Activated T-helper 17 cell treated with anti-CD3 and anti-CD28 coated beads, Interleukin-2, amount 50 U/mL, for 72 hours (primary cell): ENCODE measurements at regions not wholly inside any gene's neighbourhood (a gene's known extent, or its start where the extent isn't known, plus 50 kb on each side); places are given as distances from the start of the nearest gene placed in this dataset.
"Not testable (repeated sequence)": the region's sequence is repeated elsewhere in the genome, so short reads cannot be mapped to it uniquely, and the experiment has no call there.

Source experiments
- ATAC-seq: fragments of 150-1000 bp; cut with Tn5 transposase; replicated peaks from 2 replicates; pipeline ENCODE4 v1.10.0; 2021; ENCODE audit warnings: mild to moderate bottlenecking, moderate library complexity
- H3K27ac Mint-ChIP-seq: one replicate; pipeline ENCODE4 v1.8.0; 2022; ENCODE audit warnings: mixed read lengths
- H3K27me3 Mint-ChIP-seq: one replicate; pipeline ENCODE4 v1.8.0; 2022; ENCODE audit warnings: mixed read lengths
- H3K36me3 Mint-ChIP-seq: one replicate; pipeline ENCODE4 v1.8.0; 2022; ENCODE audit warnings: low read depth, mild to moderate bottlenecking, mixed read lengths
- H3K4me1 Mint-ChIP-seq: one replicate; pipeline ENCODE4 v1.8.0; 2022; ENCODE audit warnings: mixed read lengths
- H3K4me3 Mint-ChIP-seq: one replicate; pipeline ENCODE4 v1.8.0; 2022; ENCODE audit warnings: mild to moderate bottlenecking, mixed read lengths
- H3K9me3 Mint-ChIP-seq: one replicate; pipeline ENCODE4 v1.8.0; 2022; ENCODE audit warnings: mixed read lengths

DNA sequence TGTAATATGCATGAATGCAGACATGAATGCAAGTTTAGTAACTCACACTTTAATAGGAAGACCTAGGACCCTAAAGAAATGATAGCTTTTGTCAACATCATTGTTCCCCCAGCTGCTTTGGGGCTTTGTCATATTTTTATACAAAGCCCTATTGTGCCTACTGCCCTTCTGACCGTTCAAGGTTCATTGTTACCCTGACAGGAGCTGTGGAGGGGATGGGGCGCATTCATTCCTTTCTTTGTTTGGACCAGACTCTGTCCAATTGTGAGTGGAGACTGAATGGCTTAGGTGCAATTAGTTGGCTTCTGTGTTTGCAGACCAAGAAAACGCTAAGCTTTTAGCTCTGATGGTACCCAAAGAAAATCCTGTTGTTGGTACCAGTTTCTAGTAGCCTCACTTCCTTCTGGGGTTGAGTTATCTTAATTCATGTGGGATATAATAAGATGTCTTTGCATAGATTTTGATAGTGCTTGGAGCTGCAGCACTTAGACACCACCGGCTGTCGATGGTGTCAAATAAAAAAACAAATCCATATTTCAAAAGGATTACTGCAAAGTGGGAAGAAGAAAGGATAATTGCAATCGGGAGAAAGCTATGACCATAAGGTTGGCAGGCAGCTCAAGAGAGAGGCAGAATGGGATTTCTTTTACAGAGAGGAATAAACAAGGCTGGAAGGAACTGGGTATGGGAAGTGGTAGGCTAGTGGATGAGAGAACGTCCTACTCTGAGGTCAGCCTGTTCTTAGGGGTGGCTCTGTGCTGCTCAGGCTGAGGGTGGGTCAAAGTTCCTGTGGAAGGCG lies 133.9 kb upstream of the TMTC4 start:
- H3K4me1 Mint-ChIP-seq, result no peaks in the 10 kb centered on the region
- ATAC-seq, result no peak
- no peaks in the 10 kb centered on the region for H3K9me3 Mint-ChIP-seq
- H3K36me3 Mint-ChIP-seq, result no peaks in the 10 kb centered on the region
- no peak overlapping the region for H3K4me3 Mint-ChIP-seq
- peaks cover 36% of the 10 kb centered on the region for H3K27me3 Mint-ChIP-seq
- H3K27ac Mint-ChIP-seq, result no peak overlapping the region

DNA sequence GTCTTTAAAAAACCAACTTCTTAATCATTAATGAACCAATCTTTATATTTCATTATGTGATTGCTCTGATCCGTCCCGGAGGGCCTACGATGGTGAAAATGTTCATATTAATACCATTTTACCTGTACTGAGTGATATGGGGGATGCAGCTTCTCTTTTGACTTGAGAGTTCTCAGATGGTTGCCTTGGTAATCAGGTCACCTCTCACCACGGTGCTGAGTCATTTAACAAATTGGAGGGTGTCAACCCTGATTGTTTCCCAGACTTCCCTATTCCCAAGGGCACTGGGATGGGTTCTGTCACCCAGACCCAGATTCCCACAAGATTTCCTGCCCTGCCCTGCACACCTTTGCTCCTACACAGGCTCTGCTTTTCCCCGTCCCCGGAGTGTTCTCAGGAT lies 128.5 kb upstream of the TMTC4 start:
- Mint-ChIP-seq H3K27ac (no peak overlapping the region), H3K9me3 (no peaks in the 10 kb centered on the region), H3K36me3 (no peaks in the 10 kb centered on the region), H3K27me3 (peaks cover 24% of the 10 kb centered on the region), H3K4me1 (no peaks in the 10 kb centered on the region), H3K4me3 (no peak overlapping the region)
- ATAC-seq, result no peak

DNA sequence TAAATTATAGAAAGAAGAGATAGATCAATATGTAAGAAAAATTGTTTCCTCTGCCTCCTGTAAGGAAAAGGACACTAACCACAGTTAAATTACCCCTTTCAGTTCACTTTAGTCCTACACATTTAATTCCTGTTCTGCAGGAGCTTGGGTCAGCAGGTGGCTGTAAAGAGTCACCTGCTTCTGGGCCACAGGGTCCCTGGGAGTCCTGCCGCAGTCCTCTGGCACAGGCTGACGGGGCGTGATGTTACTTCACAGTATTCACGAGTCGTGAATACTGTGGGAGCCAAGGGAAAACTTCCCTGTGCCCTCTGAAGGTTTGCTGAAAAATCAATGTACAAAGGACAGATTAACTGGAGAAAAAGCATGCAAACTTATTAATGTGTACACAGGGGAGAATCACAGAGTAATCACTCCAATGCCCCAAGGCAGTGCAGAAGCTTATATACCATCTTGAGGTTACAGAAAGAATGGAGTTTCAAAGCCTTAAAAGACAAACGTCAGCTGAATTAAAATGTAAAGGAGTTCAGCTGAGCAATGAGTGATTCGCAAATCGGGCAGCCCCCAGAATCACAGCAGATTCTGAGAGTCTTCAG lies 125.8 kb upstream of the TMTC4 start:
- H3K4me3 Mint-ChIP-seq, result no peak overlapping the region
- ATAC-seq, result no peak
- peaks cover 11% of the 10 kb centered on the region for H3K27me3 Mint-ChIP-seq
- no peak overlapping the region for H3K27ac Mint-ChIP-seq
- H3K9me3 Mint-ChIP-seq, result peaks cover 9% of the 10 kb centered on the region
- no peaks in the 10 kb centered on the region for H3K36me3 Mint-ChIP-seq
- no peaks in the 10 kb centered on the region for H3K4me1 Mint-ChIP-seq

DNA sequence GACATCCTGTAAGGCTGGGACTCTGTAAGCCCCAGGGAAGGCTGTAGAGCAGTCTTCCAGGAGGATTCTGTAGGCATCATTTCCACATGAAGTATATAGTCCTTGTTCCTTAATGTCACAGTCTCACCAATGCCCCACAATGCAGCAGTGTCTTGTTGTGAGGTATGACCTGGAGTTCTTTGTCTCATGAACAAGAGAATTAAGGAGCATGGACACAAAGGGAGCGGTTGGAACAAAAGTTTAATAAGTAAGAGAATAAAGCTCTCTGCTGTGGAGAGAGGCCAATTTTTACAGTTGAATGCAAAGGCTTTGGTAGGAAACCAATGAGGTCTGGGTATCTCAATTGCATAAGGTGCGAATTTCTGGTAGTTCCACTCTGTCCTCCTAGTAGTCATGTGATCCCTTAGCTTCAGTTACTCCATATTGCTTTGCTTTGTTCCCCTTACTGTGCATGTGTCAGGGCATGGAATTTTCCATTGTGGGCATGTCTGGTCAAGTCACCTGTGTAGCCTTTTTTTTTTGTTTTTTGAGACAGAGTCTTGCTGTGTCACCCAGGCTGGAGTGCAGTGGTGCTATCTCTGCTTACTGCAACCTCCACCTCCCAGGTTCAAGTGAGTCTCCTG lies 124.3 kb upstream of the TMTC4 start:
- no peaks in the 10 kb centered on the region for H3K36me3 Mint-ChIP-seq
- H3K27ac Mint-ChIP-seq, result no peak overlapping the region
- H3K9me3 Mint-ChIP-seq, result peaks cover 9% of the 10 kb centered on the region
- peaks cover 11% of the 10 kb centered on the region for H3K27me3 Mint-ChIP-seq
- no peak overlapping the region for H3K4me3 Mint-ChIP-seq
- no peaks in the 10 kb centered on the region for H3K4me1 Mint-ChIP-seq
- ATAC-seq, result no peak

DNA sequence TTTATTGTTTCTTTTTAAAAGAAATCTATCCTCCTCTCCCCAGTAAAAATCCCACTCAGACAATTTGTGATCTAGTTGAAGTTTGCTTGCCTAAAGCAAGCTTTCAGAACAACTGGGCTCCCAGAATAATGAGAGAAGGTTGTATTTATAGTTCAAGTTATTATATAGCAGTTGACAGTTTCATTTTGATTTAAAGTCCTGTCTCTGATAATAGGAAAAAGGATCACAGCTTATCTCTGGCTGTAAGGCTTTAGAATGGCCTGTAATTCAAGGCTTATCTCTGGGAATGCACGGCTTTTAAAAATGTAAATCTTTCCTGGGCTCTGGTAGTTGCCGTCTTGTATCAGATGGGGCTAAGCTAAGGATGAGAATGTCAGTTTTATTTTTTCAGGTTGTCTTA lies 123.3 kb upstream of the TMTC4 start:
- peaks cover 14% of the 10 kb centered on the region for H3K27me3 Mint-ChIP-seq
- H3K9me3 Mint-ChIP-seq, result peaks cover 9% of the 10 kb centered on the region
- ATAC-seq, result no peak
- no peaks in the 10 kb centered on the region for H3K36me3 Mint-ChIP-seq
- no peak overlapping the region for H3K27ac Mint-ChIP-seq
- H3K4me3 Mint-ChIP-seq, result no peak overlapping the region
- no peaks in the 10 kb centered on the region for H3K4me1 Mint-ChIP-seq

DNA sequence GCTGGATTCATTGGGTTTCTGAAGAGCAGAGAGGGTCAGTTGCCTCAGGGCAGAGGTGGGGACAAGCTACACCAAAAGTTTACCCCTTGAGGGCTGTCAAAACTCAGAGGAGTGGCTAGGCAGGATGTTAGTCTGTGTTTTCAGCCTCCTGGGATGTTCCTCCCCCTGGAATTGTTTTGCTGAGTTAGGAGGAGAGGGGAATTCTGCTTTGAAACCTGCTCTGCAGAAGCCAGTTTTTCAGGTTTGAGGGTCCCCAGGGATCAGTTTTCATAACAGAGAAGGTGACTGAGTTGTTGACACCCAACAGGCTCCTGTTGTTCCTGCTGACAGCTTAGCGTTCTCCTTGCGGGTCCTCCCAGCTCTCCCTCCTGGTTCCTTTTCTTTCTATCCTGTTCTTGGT lies 121.9 kb upstream of the TMTC4 start:
- peaks cover 18% of the 10 kb centered on the region for H3K27me3 Mint-ChIP-seq
- H3K4me3 Mint-ChIP-seq, result no peak overlapping the region
- ATAC-seq, result no peak
- no peaks in the 10 kb centered on the region for H3K4me1 Mint-ChIP-seq
- H3K27ac Mint-ChIP-seq, result no peak overlapping the region
- no peaks in the 10 kb centered on the region for H3K36me3 Mint-ChIP-seq
- H3K9me3 Mint-ChIP-seq, result peaks cover 12% of the 10 kb centered on the region

DNA sequence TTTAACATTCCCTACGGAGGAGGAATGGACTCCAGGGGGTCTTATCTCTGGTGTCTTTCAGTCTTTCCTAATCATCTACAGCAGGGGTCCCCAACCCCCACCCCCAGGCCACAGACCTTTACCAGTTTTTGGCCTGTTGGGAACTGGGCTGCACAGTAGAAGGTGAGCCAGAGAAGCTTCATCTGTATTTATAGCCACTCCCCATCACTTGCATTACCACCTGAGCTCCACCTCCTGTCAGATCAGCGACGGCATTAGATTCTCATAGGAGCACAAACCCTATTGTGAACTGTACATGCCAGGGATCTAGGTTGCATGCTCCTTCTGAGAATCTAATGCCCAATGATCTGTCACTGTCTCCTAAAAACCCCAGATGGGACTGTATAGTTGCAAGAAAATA lies 120.0 kb upstream of the TMTC4 start:
- no peak for ATAC-seq
- H3K27ac Mint-ChIP-seq, result no peak overlapping the region
- H3K4me3 Mint-ChIP-seq, result no peak overlapping the region
- no peaks in the 10 kb centered on the region for H3K4me1 Mint-ChIP-seq
- H3K36me3 Mint-ChIP-seq, result no peaks in the 10 kb centered on the region
- peaks cover 12% of the 10 kb centered on the region for H3K9me3 Mint-ChIP-seq
- peaks cover 22% of the 10 kb centered on the region for H3K27me3 Mint-ChIP-seq

DNA sequence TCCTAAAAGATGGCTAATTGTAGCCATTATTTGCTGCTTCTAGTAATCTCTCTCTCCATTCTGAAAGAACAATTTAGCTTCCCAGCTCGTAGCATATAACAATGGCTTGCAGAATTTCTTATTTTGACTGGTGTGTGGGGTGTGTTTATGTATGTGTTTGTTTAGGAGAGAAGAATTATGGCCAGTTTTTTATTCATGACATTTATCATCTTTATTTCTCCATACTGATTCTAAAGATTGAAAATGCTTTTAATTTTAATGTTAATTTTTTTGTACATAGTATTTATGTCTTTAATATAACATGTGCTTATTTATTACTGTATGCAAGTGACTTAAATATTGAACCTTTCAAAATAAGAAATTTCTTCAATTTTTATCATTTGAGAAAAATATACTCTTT lies 115.8 kb upstream of the TMTC4 start:
- Mint-ChIP-seq H3K27ac (no peak overlapping the region), H3K4me3 (no peak overlapping the region), H3K36me3 (no peaks in the 10 kb centered on the region), H3K27me3 (peaks cover 38% of the 10 kb centered on the region), H3K4me1 (no peaks in the 10 kb centered on the region), H3K9me3 (peaks cover 8% of the 10 kb centered on the region)
- ATAC-seq, result no peak

DNA sequence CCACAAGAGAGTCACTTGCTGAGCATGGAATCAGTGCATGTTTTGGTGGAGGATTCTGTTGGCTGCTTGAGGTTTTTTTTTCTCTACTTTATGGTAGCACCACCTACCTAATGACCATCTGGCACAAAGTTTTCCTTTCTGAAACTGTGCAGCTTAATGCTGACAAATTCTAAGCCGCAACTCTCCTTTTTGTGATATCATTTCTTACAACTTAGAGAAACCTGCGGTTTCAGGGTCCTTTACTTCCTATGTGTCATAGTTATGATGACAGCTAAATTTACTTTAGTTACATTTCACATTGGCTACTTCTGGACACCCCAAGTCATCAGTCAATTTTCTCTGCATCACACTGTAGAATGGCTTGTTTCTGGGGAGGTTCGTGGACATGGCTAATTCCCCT lies 115.4 kb upstream of the TMTC4 start:
- H3K36me3 Mint-ChIP-seq, result no peaks in the 10 kb centered on the region
- peaks cover 8% of the 10 kb centered on the region for H3K9me3 Mint-ChIP-seq
- no peak overlapping the region for H3K27ac Mint-ChIP-seq
- ATAC-seq, result peak; percentile 62
- no peak overlapping the region for H3K4me3 Mint-ChIP-seq
- peaks cover 38% of the 10 kb centered on the region for H3K27me3 Mint-ChIP-seq
- H3K4me1 Mint-ChIP-seq, result no peaks in the 10 kb centered on the region

DNA sequence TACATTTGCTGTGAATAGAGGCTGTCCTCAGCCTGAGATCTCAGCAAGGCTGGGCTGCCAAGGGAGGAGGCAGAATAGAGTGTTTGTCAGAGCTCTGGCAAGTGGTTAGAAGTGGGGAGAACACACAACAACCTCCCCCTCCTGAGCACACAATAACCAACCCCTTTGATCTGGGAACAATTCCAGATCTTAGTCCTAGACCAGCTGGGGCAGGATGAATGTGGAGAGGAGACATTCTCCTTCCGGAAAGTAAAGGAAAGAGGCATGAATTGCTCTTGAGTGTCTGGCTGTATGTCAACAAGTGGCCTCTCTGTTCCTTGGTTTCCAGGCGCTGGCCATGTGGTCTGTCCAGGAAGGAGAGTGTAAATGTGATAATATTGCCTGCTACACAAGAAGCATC lies 114.9 kb upstream of the TMTC4 start:
- Mint-ChIP-seq H3K36me3 (no peaks in the 10 kb centered on the region), H3K4me1 (no peaks in the 10 kb centered on the region), H3K4me3 (no peak overlapping the region), H3K27ac (no peak overlapping the region), H3K27me3 (peaks cover 38% of the 10 kb centered on the region), H3K9me3 (peaks cover 8% of the 10 kb centered on the region)
- no peak for ATAC-seq

DNA sequence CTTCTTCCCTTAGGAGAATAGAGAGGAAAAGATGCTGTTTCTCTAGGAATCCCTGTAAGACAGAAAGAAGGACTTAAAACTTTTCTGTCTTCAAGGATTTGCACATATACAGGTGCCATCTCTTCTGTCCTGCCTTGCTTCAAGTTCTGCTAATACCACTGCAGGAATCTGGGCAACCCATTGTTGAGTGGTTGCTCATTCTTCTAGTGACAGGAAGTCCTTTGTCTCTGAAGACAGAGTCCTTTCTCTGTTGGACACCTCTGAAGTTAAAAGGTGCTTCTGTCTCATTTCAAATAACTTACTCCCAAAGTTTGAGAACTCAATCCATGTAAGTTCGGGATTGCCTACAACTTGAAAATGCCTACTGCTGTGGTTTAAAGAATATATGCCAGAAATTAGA lies 114.4 kb upstream of the TMTC4 start:
- no peaks in the 10 kb centered on the region for H3K4me1 Mint-ChIP-seq
- no peak overlapping the region for H3K4me3 Mint-ChIP-seq
- H3K27ac Mint-ChIP-seq, result no peak overlapping the region
- H3K9me3 Mint-ChIP-seq, result peaks cover 8% of the 10 kb centered on the region
- H3K36me3 Mint-ChIP-seq, result no peaks in the 10 kb centered on the region
- no peak for ATAC-seq
- H3K27me3 Mint-ChIP-seq, result peaks cover 41% of the 10 kb centered on the region

DNA sequence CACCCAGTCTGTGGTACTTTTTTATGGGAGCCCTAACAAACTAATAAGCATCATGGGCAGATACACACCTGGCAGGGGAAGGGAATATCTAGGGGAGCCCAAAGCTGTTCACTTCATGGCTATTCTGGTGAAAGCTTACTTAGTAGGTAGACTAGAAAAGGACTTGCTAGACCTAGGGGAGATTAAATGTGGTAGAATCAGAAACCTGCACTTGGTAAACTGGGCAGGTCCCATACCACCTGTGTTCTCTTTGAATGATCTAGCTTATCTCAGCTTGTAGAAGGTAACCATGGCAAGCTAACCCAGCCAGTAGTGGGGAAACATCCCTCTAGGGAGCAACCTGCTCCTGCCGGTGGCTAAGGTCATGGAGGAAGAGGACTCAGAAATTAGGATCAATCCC lies 113.9 kb upstream of the TMTC4 start:
- H3K9me3 Mint-ChIP-seq, result peaks cover 8% of the 10 kb centered on the region

DNA sequence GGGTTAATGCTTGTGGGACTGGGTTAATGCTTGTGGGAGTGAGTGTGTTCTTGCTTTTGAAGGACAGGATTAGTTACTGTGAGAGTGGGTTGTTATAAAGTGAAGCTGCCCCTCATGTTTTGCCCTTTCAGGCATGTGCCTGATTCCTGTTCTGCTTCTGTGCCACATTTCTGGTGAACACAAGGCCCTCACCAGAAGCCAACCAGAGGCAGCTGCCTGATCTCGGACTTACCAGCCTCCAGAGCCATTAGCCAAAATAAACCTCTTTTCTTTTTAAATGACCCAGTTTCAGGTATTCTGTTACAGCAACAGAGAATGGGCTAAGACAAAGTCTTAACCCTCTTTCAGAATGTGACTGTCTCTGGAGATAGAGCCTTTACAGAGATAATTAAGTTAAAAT lies 113.3 kb upstream of the TMTC4 start:
- ATAC-seq, result no peak
- no peaks in the 10 kb centered on the region for H3K36me3 Mint-ChIP-seq
- peaks cover 8% of the 10 kb centered on the region for H3K9me3 Mint-ChIP-seq
- no peak overlapping the region for H3K27ac Mint-ChIP-seq
- peaks cover 35% of the 10 kb centered on the region for H3K27me3 Mint-ChIP-seq
- H3K4me3 Mint-ChIP-seq, result no peak overlapping the region
- no peaks in the 10 kb centered on the region for H3K4me1 Mint-ChIP-seq

More for the DNA sequence above, 113.9 kb upstream of the TMTC4 start:
- Mint-ChIP-seq H3K4me1 (no peaks in the 10 kb centered on the region), H3K27ac (no peak overlapping the region), H3K36me3 (no peaks in the 10 kb centered on the region), H3K4me3 (no peak overlapping the region), H3K27me3 (peaks cover 38% of the 10 kb centered on the region)
- ATAC-seq, result no peak

DNA sequence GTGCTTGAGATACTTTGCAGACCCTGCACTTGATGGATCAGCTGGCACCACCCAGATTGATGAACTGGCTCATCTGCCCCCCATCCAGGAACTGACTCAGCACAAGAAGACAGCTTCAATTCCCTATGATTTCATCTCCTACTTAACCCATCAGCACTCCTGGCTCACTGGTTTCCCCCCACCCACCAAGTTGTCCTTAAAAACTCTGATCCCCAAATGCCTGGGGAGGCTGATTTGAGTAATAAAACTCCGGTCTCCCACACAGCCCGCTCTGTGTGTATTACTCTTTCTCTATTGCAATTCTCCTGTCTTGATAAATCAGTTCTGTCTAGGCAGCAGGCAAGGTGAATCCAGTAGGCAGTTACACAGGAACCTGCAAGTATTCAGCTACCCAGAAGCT lies 102.1 kb upstream of the TMTC4 start:
- H3K27ac Mint-ChIP-seq, ATAC-seq, H3K9me3 Mint-ChIP-seq, H3K36me3 Mint-ChIP-seq, H3K4me1 Mint-ChIP-seq, H3K27me3 Mint-ChIP-seq, H3K4me3 Mint-ChIP-seq: not testable (repeated sequence)

DNA sequence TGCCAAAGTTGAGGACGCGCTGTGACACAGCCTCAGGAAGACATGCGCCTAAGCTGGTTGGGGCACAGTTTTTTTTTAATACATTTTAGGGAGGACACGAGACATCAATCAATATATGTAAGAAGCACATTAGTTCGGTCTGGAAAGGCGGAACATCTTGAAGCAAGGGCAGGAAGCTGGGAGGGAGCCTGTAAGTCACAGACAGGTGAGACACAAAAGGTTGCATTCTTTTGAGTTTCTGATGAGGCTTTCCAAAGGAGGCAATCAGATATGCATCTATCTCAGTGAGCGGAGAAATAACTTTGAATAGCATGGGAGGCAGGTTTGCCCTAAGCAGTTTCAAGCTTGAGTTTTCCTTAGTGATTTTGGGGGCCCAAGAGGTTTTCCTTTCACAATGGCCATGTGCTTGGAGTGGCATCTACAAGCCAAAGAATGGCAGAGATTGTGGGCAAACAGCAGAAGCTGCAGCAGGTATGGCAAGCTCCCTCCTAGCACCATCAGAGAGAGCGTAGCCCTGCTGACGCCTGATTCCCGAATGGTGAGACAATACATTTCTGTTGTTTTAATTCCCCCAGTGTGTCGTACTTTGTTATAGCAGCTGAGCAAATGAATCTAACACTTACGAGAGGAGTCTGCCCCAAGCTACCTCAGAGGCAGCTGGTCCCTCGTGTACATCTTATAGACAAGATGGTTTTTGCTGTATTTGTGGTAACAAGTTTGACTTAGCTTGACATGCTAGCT lies 99.5 kb upstream of the TMTC4 start:
- no peak for ATAC-seq
- Mint-ChIP-seq H3K4me3 (no peak overlapping the region), H3K27me3 (peaks cover 3% of the 10 kb centered on the region), H3K4me1 (no peaks in the 10 kb centered on the region), H3K27ac (no peak overlapping the region), H3K9me3 (no peaks in the 10 kb centered on the region), H3K36me3 (no peaks in the 10 kb centered on the region)
